ENCODE measurements at regions not wholly inside any gene's neighbourhood (a gene's known extent, or its start where the extent isn't known, plus 50 kb on each side); places are given as distances from the start of the nearest gene placed in this dataset.

DNA sequence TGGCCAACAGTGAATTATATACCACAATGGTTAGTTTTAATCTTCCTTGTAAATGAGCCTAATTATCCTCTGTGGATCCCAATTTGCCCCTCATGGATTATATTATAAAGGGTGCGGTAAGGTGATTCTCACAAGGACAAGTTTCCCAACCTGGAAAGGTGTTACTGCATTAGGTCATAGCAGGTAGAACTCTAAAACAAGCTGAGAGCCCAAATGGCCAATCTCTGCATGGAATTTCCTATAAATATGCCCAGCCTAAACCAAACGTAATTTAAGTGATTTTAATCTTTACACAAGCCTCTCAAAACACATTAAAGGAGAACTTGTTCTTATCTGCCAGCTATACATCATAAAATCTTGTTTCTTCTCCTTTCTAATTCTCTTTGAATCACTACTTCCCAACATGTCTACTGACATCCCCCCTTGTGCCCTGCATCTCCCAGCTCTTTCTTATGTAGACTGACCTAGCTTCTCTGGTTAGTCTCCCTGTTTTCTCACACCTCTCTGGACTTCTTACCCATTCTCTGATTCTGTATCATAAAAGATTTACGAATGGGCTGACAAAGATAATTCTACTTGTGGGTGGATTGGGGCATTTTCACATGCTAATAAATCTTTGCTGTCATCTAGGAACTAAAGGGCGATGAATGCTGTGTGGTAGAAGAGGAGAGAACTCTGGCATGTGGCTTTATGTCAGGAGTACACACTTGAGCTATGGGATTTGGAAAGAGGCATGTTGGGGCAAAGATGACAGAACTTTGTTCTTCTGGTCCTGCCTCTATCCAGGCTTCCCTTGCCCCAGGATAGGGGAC, 94.3 kb upstream of the PGRMC2 start:
- DNase-seq: no peak

DNA sequence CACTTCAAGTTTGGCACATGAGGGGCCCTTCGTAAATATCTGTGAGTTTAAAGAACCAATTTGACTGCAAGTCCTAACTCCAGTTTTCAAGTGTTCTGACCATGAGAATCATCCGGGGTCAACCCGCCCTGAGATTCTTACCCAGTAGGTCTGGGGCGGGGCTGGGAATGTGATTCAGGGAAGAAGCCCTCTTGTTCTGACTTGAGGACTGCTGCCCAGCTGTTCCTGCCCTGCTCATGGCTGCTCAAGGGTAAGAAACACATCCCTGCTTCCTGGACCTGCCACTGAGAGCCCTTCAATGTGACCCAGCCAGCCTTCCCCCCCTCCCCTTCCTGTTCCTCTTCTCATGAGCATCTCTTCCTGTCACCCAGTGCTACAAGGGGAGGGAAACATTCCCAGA, 92.7 kb upstream of the PGRMC2 start:
- no peak for DNase-seq

DNA sequence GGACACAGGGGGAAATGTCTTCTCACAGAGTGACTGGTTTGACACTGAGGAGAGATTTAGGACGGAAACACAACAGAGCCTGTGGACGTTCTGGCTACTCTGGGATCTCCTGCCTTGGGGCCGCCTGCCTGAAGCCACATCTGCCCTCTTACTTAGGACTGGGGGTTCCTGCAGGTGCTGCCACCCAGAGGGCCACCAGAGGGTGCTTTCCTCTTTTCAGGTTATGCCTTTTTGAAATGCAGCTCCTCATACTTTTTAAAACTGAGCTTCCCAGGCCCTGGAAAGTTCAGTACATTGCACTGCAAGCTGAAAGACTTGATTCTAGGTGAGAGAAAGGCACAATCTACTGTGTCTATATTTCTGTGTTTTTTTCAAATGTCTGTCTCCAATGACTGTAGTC, 92.2 kb upstream of the PGRMC2 start:
- DNase-seq: no peak

DNA sequence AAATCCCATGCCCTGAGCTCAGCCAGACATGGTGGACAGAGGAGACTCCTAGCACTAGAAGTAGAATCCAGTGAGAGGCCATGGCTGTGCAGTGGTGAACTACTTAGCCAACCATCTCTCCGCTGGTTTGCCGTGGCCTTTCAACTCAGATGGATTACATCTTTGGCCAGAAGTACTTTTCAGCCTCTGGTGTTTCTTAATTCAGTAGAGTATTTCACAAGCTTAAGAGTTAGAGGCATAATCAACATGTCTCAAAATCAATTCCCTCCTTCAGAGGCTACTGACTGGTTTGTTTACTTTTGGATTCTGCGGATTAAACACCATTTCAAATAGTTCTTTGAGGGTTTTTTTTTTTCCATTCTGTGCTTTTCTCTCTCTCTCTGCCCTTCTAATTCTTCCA, 91.1 kb upstream of the PGRMC2 start:
- no peak for DNase-seq

DNA sequence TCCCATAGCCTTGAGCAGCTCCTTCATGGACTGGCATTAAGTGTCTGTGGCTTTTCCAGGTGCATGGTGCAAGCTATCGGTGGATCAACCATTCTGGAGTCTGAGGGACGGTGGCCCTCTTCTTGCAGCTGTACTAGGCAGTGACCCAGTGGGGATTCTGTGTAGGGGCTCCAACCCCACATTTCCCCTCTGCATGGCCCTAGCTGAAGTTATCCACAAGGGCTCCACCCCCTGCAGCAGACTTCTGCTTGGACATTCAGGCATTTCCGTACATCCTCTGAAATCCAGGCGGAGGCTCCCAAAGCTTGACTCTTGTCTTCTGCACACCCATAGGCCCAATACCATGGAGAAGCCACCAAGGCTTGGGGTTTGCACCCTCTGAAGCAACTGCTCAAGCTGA, 89.3 kb upstream of the PGRMC2 start:
- DNase-seq: no peak

DNA sequence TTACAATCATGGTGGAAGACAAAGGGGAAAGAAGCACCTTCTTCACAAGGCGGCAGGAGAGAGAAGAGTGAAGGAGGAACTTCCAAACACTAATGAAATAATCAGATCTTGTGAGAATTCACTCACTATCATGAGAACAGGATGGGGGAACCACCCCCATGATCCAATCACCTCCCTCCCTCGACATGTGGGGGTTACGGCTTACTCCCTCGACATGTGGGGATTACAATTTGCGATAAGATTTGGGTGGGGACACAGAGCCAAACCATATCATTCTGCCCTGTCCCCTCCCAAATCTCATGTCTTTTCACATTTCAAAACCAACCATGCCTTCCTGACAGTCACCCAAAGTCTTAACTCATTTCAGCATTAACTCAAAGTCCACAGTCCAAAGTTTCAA, 88.7 kb upstream of the PGRMC2 start:
- no peak for DNase-seq

DNA sequence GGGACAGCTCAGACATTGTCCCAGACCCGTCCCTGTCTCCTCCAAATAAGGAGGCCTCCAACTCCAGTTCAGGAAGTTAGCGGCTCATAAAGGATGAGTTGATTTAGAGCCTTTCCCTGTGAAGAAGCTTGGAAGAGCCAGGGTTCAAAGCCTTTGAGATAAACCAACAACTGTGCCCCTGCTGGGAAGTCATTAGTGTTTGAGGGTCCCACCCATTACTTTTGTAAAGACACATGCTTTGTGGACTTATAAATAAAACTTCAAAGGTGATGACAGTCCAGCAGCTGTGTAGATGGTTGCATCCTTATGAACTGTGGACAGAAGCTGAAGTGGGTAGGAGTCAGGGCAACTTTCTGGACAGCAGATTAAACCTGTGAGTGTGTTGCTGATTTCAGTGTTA, 86.0 kb upstream of the PGRMC2 start:
- no peak for DNase-seq

DNA sequence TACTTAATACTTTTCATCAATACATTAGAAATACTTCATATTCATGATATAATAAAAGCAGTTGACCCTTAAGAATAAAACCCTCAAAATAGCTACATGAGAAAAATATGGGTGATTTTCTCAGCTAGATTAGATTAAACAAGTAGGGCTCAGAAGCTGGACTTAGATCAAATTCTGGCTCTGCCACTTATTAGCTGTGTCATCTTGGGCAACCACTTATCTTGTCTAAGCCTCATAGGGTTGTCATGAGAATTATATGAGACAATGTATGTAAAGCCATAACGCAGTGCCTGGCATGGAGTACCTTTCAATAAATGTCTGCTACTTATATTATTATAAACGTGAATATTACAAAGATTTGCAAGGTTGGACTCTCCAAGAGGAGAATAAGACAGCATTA, 84.3 kb upstream of the PGRMC2 start:
- DNase-seq: no peak

DNA sequence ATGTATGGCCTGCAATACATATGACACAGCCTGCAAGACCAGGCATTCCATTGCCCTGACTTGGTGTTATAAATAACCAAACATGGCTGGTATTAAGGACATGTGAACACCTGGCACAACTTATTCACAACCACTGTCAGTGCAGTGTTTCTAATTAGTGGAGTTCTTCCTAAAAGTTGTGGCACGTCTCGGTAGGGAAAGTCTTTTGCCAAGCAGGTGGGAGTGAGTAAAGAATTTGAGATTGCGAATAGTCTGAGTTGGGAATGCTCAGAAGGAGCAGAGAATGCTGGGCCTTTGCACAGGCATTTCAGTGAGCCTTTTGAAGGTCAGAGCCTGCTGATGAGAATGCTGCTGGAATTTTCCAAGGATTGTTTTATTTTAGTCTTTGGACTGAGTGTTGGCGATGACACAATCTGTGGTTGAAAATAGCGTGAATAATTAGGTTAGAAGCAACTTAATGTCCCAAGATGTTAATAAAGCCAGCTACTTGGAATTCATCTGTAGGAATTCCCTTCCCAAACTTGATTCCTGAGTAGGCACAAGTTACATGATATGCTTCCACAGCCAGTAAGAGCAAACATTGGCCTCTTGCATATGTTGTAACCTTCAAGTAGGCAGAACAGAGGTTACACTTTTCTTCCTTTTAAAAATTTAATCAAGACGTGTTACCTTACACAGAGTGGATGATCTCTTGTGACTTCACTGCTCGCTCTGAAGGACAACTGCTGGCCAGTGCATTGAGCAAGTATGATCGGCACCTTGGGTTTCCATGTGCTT, 83.6 kb upstream of the PGRMC2 start:
- DNase-seq: no peak

DNA sequence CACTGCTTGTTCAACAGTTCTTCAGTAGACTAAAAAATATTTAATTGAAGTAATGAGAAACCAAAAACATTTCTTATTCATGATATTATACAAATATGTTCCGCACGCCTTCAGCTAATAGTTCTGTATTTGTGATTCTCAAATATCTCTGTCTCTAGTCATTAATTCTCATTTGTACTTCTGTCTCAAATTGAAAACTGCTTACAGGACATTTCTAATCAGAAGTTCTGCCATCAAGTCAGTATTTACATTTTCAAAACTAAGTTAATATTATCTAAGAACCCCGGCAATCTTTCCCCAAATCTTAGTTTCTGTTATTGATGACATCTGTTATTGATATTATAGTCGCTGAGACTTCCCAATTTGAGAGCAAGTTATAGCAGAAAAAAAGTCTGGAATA, 78.6 kb upstream of the PGRMC2 start:
- DNase-seq: no peak

DNA sequence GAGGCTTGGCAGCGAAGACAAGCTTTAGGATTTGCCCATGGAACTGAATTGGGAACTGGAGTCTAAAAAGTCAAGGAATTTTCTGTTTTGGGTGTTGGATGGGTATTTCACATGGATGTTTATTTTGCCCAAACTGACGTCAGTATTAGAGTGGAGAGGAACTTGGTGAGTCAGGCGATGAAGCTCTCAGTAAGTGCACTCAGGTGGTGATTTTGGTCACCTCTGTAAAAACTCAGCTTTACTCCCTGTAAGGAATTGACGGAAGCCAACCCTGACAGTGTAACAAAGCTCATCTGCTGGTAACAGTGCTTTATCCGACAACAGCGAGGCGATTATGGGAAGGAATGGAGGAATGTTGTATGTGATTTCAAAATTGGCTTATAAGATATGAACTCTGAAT, 77.0 kb upstream of the PGRMC2 start:
- no peak for DNase-seq

DNA sequence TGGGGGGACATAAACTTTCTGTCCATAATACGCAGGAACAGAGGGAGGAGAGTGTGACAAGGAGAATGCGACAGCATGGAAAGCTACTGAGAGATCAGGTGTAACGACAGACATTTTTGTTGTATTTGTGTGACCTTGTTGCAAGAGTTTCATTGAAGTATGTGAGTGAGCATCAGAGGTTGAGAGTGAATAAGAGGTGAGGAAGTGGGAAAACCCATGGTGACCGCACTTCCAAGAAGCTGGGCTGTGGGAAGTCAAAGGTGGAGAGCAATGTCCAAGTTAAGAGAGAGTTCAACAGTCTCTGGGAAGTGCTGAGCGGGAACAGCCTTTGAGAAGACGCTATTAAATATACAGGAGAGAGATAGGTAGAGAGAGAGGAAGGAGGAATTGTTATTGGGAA, 76.4 kb upstream of the PGRMC2 start:
- no peak for DNase-seq

DNA sequence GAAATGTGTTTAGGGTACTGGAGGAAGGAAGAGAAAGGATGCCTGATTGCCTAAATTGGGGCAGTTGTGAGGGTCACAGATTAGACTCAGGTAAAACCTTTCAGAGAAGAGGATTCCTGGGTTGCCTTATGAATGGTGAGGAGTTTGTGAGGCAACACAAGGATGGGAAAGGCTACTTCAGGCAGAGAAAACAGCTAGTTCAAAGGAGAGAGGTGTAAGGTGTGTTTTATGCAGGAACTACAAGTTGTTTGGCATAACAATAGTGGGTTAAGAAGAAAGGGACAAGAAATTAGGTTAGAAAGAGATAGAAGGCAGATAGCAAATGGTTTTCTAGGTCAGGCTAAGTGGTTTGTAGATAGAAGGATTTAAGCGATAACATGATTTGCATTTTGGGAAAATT, 75.1 kb upstream of the PGRMC2 start:
- no peak for DNase-seq

DNA sequence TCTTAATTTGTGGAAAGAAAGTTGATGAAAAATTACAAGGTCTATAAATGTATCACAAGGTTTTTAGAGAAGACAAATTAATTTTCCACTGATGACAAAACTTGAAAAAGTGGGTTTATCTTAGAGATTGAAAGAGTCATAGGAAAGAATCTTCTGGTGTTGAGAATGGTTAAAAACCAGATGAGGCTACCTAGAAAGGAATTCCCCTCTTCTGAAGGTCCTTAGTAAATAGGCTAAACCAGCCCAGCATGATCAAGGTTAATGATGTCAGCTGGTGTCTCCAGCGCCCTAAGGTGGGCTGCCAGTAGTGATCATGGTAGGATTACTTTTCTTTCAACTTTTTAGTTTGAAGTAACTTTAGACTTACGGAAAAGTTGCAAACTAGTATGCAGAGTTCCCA, 71.8 kb upstream of the PGRMC2 start:
- no peak for DNase-seq

DNA sequence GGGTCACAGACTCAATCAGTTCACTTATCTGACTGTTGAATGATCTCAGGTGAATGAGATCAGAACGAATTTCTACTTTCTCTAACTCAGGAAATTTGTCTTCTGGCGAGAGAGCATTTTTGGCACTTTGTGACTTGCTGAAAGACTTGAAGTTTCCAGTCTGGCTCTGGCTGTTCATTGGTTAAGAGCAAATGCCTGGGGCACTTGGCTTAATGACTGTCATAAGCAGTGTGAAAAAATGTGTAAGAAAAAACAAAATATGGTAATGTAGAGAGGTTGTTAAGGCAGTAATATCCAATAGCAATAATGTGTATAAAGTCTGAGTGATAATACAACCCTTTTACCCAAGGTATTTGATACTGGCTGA, 71.3 kb upstream of the PGRMC2 start:
- no peak for DNase-seq

DNA sequence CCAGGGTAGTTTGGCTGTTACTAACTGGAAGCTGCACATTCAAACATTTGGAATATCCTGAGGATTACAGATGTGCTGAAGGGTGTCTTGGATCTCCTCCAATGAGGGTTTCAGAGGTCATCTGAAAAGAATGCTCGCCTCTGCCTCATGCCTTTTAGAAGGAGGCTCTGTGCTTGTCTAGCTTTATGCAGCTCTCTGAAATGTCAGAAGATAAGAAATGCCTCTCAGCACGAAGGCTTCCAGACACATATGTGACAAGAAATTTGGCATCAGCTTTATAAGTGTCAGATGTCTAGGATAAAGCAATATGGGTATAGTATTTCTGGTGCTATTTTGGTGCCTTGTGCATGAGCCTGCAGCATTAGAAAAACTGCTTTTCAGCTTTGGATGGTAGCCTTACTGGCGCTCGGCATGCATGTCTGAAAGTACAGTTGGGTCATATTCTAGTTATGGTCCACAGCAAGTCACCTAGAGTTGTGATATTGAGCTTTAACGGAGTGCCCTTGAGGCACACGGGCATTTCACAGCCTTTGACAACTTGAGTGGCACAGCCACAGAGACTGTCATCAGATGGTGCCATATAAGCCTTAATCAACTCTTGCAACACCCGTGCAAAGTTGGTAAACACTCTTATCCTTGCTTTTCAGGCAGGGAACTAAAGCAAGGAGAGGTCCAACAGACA, 70.8 kb upstream of the PGRMC2 start:
- DNase-seq: no peak

DNA sequence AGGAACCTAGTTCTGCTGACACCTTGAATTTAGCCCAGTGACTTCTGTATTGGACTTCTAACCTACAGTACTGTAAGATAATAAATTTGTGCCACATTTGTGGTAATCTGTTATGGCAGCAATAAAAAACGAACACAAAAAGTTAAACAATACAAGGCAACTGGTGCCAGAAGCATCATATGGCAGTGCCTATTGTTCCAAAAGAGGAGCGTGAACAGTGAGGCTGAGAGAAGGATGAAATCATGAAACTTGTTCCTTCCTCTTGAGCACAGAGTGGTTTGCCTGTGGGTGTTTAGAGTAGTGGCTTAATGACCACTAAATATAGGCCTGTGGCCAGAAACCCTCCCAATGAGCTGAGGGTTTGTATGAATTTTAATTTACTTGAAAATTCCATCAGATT, 69.7 kb upstream of the PGRMC2 start:
- no peak for DNase-seq

DNA sequence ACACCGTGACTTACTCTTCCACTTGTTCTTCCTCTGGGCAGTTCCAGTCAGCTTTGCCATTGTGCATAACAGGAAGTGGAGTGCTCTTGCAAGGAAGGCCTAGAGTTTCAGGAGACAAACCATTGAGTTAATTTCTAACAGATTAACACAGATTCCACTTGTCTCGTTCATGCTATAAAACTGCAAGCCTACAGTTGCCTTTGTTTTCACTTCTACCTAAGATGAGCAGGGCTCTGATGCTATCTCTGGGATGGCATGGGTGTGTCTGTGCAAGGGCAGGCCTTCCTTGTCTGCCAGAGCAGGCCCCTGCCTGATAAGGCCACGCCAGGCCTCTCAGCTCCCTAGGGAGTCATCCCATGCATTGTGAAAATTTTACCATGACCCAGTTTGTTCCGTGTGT, 67.7 kb upstream of the PGRMC2 start:
- DNase-seq: no peak

DNA sequence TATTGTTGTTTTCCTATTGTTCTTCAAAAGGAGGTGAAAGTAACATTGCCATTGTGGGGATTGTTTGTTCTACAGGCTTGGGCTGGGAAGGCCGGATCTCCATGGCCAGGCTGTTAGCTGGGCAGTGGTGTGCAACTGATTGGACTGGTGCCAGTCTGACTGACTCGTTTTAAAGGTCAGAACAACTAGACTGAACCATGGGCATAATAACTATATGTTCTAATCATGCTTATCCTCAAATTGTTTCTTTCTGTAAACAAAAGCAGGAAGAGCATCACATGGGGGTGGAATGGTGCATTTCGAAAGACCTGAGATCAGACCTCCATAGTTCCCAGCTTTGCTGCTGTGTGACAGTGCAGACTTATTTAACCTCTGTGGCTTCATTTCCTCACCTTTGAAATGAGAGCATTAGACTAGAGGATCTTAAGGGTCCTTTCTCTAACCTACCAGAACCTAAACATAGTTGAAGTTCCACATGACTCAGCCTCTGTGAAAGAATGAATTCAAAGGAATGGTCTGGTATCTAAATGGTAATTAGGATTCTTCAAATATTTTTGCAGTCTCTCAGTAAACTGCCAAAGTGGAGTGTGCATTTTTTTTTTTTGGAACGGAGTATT, 66.7 kb upstream of the PGRMC2 start:
- DNase-seq: no peak

DNA sequence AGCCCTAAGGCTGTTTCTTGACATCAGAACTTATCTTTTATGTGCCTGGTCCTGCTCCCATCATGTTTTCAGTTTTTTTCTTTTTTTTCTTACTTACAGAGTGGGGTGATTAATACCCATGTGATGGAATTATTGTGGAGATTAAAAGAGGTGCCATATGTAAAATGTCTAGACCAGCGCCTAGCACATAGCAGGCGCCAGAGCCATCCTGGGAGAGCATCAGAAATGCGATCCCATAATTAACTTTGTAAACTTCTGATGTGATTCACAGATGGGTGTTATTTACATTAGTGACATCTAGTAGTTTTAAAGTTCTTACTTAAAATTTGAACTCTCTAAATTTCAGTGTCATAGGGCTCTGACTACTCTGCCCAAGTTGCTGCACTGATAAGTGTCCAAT, 66.2 kb upstream of the PGRMC2 start:
- no peak for DNase-seq

DNA sequence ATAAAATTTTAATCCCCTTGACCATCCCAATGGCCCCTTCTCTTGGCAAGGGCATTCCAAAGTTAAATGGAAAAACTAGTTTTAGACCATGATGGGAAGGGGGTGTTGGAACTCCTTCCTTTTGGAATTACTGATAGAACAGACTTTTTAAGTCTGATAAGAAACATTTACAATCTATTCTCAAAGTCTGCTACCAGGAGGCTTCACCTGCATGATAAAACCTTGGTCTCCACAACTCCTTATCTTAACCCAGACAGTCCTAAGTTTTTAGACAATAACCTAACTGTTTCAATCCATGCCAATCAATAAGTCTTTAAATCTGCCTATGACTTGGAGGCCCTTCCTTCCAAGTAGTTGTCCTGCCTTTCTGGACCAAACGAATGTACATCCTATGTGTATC, 63.9 kb upstream of the PGRMC2 start:
- DNase-seq: no peak

DNA sequence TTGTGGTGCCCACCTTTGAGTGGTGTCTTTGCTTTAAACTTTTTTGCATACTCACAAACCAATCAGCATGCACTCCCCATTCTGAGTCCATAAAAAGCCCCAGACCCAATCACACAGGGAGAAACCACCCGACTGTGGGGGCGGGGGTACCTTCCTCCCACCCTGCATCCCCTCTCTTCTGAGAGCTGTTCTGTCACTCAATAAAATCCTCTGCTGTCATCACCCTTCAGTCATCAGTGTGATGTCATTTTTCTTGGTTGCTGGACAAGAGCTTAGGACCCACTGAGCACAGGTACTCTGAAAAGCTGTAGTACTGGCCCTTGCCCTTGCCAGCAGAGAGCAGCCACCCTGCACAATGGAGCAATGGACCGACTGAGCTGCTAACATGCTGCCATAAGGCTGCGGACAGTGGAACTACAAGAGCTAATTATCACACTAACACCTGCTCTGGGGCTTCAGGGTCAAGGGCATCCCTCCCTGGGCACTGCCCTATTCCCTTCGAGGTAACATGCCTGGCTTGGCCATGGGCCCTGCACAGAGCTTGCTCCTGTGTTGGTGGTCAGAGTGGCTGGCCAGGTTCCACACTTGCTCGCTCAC, 62.9 kb upstream of the PGRMC2 start:
- DNase-seq: no peak

DNA sequence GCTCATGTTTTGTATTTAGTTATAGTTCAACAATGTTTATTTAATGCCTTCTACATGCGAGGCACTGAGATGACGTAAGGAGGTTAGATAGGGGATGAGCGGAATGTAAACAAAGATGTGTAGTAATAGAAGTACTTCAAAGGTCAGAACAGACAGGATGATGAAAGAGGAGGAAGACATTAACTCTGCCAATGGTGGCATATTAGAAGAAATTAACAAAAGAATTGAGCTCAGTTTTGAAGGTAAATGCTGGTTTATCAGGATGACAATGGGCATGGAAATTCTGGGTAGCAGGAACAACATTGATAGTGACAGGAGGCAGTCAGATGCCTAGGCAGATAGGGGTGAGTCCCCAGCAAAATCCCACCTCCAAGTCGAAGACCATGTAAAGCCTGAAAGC, 62.3 kb upstream of the PGRMC2 start:
- no peak for DNase-seq
